ENCODE measurements at regions not wholly inside any gene's neighbourhood (a gene's known extent, or its start where the extent isn't known, plus 50 kb on each side); places are given as distances from the start of the nearest gene placed in this dataset.

GRCh38 chr21:41032541-41032940 is 135.4 kb upstream of the BACE2 start:
- DNase-seq (ENCODE audit: insufficient read length, low spot score), result no peak
- no peak for TF ChIP-seq CTCF (IDR thresholded peaks at IDR 0.05; ENCODE audit: insufficient read depth, missing control alignments)
- FAIRE-seq, result no peak

GRCh38 chr21:41037212-41037611 is 130.7 kb upstream of the BACE2 start:
- TF ChIP-seq CTCF (IDR thresholded peaks at IDR 0.05; ENCODE audit: insufficient read depth, missing control alignments), result no peak
- no peak for FAIRE-seq

GRCh38 chr21:41037936-41038335 is 130.0 kb upstream of the BACE2 start:
- TF ChIP-seq CTCF (IDR thresholded peaks at IDR 0.05; ENCODE audit: insufficient read depth, missing control alignments), result no peak
- no peak for DNase-seq (ENCODE audit: insufficient read length, low spot score)
- FAIRE-seq, result no peak

More at GRCh38 chr21:41037212-41037611, 130.7 kb upstream of the BACE2 start:
- no peak for DNase-seq (ENCODE audit: insufficient read length, low spot score)

- TF ChIP-seq CTCF (IDR thresholded peaks at IDR 0.05; ENCODE audit: insufficient read depth, missing control alignments), result no peak
- DNase-seq (ENCODE audit: insufficient read length, low spot score) (no peak), FAIRE-seq (no peak)
Observed at GRCh38 chr21:41043014-41043413, 124.9 kb upstream of the BACE2 start.

- DNase-seq (ENCODE audit: insufficient read length, low spot score), result no peak
- no peak for TF ChIP-seq CTCF (IDR thresholded peaks at IDR 0.05; ENCODE audit: insufficient read depth, missing control alignments)
- FAIRE-seq, result no peak
Observed at GRCh38 chr21:41045534-41046268, 122.3 kb upstream of the BACE2 start.

- DNase-seq (ENCODE audit: insufficient read length, low spot score) (no peak), FAIRE-seq (no peak)
- no peak for TF ChIP-seq CTCF (IDR thresholded peaks at IDR 0.05; ENCODE audit: insufficient read depth, missing control alignments)
Observed at GRCh38 chr21:41048145-41048544, 119.8 kb upstream of the BACE2 start.

GRCh38 chr21:41048623-41049022 is 119.3 kb upstream of the BACE2 start:
- no peak for TF ChIP-seq CTCF (IDR thresholded peaks at IDR 0.05; ENCODE audit: insufficient read depth, missing control alignments)
- FAIRE-seq (no peak), DNase-seq (ENCODE audit: insufficient read length, low spot score) (no peak)

Measured in D721Med (cell line).